Ishikawa (cell line): ENCODE measurements at regions not wholly inside any gene's neighbourhood (a gene's known extent, or its start where the extent isn't known, plus 50 kb on each side); places are given as distances from the start of the nearest gene placed in this dataset.

Source experiments
- CEBPB ChIP-seq: IDR thresholded peaks from 2 replicates; pipeline ENCODE4 v1.6.1; 2012
- CREB1 ChIP-seq: IDR thresholded peaks from 2 replicates; pipeline ENCODE4 v1.6.1; 2012; ENCODE audit warnings: low read depth
- EGR1 ChIP-seq: IDR thresholded peaks from 2 replicates; pipeline ENCODE4 v1.6.1; 2012
- EP300 ChIP-seq: IDR thresholded peaks from 2 replicates; pipeline ENCODE4 v1.6.1; 2012; ENCODE audit warnings: borderline replicate concordance
- FOXM1 ChIP-seq: IDR thresholded peaks from 2 replicates; pipeline ENCODE4 v1.6.1; 2012; ENCODE audit warnings: low read depth, borderline replicate concordance
- NFIC ChIP-seq: IDR thresholded peaks from 2 replicates; pipeline ENCODE4 v1.6.1; 2012
- RAD21 ChIP-seq: IDR thresholded peaks from 2 replicates; pipeline ENCODE4 v1.6.1; 2012; ENCODE audit warnings: low read depth
- TAF1 ChIP-seq: IDR thresholded peaks from 2 replicates; pipeline ENCODE4 v1.6.1; 2012; ENCODE audit warnings: low read depth, mild to moderate bottlenecking
- TCF12 ChIP-seq: IDR thresholded peaks from 2 replicates; pipeline ENCODE4 v1.6.1; 2012; ENCODE audit warnings: low read depth
- TEAD4 ChIP-seq: IDR thresholded peaks from 2 replicates; pipeline ENCODE4 v1.6.1; 2012
- YY1 ChIP-seq: IDR thresholded peaks from 2 replicates; pipeline ENCODE4 v1.6.1; 2012; ENCODE audit warnings: low read depth
- ZBTB7A ChIP-seq: IDR thresholded peaks from 2 replicates; pipeline ENCODE4 v1.6.1; 2012; ENCODE audit warnings: low read depth
- TF ChIP-seq, protein P1 (sequence below): IDR thresholded peaks from 2 replicates; pipeline ENCODE4 v1.6.1; 2012
- TF ChIP-seq, protein P2 (sequence below): IDR thresholded peaks from 2 replicates; pipeline ENCODE4 v1.6.1; 2012; ENCODE audit warnings: low read depth, mild to moderate bottlenecking
- TF ChIP-seq, protein P3 (sequence below): IDR thresholded peaks from 2 replicates; pipeline ENCODE4 v1.6.1; 2012

- TF ChIP-seq NFIC (no peak), TEAD4 (no peak), CEBPB (no peak), RAD21 (no peak), CREB1 (no peak), EP300 (no peak)
- TF ChIP-seq, protein P1, sequence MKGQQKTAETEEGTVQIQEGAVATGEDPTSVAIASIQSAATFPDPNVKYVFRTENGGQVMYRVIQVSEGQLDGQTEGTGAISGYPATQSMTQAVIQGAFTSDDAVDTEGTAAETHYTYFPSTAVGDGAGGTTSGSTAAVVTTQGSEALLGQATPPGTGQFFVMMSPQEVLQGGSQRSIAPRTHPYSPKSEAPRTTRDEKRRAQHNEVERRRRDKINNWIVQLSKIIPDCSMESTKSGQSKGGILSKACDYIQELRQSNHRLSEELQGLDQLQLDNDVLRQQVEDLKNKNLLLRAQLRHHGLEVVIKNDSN: no peak
Observed at GRCh38 chr13:22027566-22027965, 356.7 kb downstream of the FGF9 start.

DNA sequence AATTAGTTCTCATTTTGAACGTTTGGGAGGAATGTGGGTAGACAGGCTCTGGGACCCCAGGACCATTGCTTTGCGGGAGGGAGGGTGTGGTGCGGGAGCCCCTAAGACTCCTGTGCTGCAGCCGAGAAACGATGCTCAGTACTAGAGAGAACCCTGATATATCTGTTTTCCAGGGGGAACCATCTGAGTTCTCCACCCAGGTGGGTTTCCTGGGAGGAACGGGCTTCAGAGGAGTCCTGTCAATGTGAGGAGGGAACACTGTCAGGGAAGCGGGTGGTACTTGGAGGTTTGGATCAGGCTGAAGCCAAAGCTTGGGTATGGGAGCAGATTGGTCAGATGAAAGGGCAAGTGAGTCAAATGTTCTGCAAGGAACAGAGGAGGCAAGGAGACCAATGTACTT lies 358.0 kb downstream of the FGF9 start:
- TF ChIP-seq CEBPB (no peak), CREB1 (no peak), TAF1 (no peak), NFIC (no peak), TEAD4 (no peak), RAD21 (no peak), YY1 (no peak)
- TF ChIP-seq, protein P2, sequence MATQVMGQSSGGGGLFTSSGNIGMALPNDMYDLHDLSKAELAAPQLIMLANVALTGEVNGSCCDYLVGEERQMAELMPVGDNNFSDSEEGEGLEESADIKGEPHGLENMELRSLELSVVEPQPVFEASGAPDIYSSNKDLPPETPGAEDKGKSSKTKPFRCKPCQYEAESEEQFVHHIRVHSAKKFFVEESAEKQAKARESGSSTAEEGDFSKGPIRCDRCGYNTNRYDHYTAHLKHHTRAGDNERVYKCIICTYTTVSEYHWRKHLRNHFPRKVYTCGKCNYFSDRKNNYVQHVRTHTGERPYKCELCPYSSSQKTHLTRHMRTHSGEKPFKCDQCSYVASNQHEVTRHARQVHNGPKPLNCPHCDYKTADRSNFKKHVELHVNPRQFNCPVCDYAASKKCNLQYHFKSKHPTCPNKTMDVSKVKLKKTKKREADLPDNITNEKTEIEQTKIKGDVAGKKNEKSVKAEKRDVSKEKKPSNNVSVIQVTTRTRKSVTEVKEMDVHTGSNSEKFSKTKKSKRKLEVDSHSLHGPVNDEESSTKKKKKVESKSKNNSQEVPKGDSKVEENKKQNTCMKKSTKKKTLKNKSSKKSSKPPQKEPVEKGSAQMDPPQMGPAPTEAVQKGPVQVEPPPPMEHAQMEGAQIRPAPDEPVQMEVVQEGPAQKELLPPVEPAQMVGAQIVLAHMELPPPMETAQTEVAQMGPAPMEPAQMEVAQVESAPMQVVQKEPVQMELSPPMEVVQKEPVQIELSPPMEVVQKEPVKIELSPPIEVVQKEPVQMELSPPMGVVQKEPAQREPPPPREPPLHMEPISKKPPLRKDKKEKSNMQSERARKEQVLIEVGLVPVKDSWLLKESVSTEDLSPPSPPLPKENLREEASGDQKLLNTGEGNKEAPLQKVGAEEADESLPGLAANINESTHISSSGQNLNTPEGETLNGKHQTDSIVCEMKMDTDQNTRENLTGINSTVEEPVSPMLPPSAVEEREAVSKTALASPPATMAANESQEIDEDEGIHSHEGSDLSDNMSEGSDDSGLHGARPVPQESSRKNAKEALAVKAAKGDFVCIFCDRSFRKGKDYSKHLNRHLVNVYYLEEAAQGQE: no peak

DNA sequence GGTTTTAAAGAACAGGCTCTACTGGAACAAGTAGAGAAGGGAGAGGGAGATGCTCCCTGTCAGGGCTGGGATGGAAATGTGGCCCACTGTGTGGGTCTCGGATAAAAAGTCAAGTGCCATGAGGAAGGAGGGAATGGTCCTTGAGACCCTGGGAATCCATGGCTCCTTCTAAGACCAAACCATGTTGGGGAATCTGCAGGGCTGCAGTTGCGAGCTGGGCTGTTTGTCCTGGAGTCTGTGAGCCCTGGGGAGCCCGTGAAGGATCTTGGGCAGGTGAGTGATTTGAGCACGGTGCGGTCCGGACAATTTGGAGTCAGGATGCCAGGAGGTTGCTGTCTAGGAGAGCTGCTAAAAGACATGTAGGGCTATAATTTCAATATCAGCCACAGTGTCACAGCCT lies 359.4 kb downstream of the FGF9 start:
- TF ChIP-seq CEBPB (no peak), TAF1 (no peak), EP300 (no peak), FOXM1 (no peak), CREB1 (no peak), RAD21 (no peak), YY1 (no peak), TEAD4 (no peak), TCF12 (no peak), NFIC (no peak), EGR1 (no peak), ZBTB7A (no peak)
- TF ChIP-seq, protein P2: no peak
- TF ChIP-seq, protein P1: no peak
- TF ChIP-seq, protein P3, sequence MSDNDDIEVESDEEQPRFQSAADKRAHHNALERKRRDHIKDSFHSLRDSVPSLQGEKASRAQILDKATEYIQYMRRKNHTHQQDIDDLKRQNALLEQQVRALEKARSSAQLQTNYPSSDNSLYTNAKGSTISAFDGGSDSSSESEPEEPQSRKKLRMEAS: no peak

- TF ChIP-seq EP300 (no peak), TEAD4 (no peak), ZBTB7A (no peak), CEBPB (no peak), EGR1 (no peak), TCF12 (no peak), RAD21 (no peak), FOXM1 (no peak), YY1 (no peak), NFIC (no peak), TAF1 (no peak), CREB1 (no peak)
- TF ChIP-seq, protein P1: no peak
- TF ChIP-seq, protein P2: no peak
- TF ChIP-seq, protein P3: no peak
Observed at GRCh38 chr13:22031702-22032286, 360.9 kb downstream of the FGF9 start.
